ENCODE measurements at regions not wholly inside any gene's neighbourhood (a gene's known extent, or its start where the extent isn't known, plus 50 kb on each side); places are given as distances from the start of the nearest gene placed in this dataset.

GRCh38 chr7:10079572-10079971 lies 894.1 kb upstream of the PHF14 start:
- no peak overlapping the region for H3K27ac ChIP-seq
- TF ChIP-seq CTCF (IDR thresholded peaks at IDR 0.05) (no peak), ZFX (IDR thresholded peaks at IDR 0.05; ENCODE audit: borderline replicate concordance) (no peak)

- H3K27ac ChIP-seq, result no peak overlapping the region
- no peak for TF ChIP-seq CTCF (IDR thresholded peaks at IDR 0.05)
- TF ChIP-seq ZFX (IDR thresholded peaks at IDR 0.05; ENCODE audit: borderline replicate concordance), result no peak
Observed at GRCh38 chr7:10082896-10083295, 890.8 kb upstream of the PHF14 start.

- no peak for TF ChIP-seq CTCF (IDR thresholded peaks at IDR 0.05)
- TF ChIP-seq ZFX (IDR thresholded peaks at IDR 0.05; ENCODE audit: borderline replicate concordance), result no peak
- no peak overlapping the region for H3K27ac ChIP-seq
Observed at GRCh38 chr7:10083766-10084165, 889.9 kb upstream of the PHF14 start.

GRCh38 chr7:10085231-10085630 lies 888.4 kb upstream of the PHF14 start:
- no peak overlapping the region for H3K27ac ChIP-seq
- TF ChIP-seq ZFX (IDR thresholded peaks at IDR 0.05; ENCODE audit: borderline replicate concordance) (no peak), CTCF (IDR thresholded peaks at IDR 0.05) (no peak)

GRCh38 chr7:10100572-10100971 lies 873.1 kb upstream of the PHF14 start:
- TF ChIP-seq CTCF (IDR thresholded peaks at IDR 0.05) (no peak), ZFX (IDR thresholded peaks at IDR 0.05; ENCODE audit: borderline replicate concordance) (no peak)

GRCh38 chr7:10101351-10101750 lies 872.3 kb upstream of the PHF14 start:
- TF ChIP-seq CTCF (IDR thresholded peaks at IDR 0.05) (no peak), ZFX (IDR thresholded peaks at IDR 0.05; ENCODE audit: borderline replicate concordance) (no peak)

More at GRCh38 chr7:10100572-10100971, 873.1 kb upstream of the PHF14 start:
- no peak overlapping the region for H3K27ac ChIP-seq

GRCh38 chr7:10104292-10104691 lies 869.4 kb upstream of the PHF14 start:
- TF ChIP-seq ZFX (IDR thresholded peaks at IDR 0.05; ENCODE audit: borderline replicate concordance) (no peak), CTCF (IDR thresholded peaks at IDR 0.05) (no peak)
- no peak overlapping the region for H3K27ac ChIP-seq

More at GRCh38 chr7:10101351-10101750, 872.3 kb upstream of the PHF14 start:
- H3K27ac ChIP-seq, result no peak overlapping the region
